HG02798 (cell line): ENCODE measurements at regions not wholly inside any gene's neighbourhood (a gene's known extent, or its start where the extent isn't known, plus 50 kb on each side); places are given as distances from the start of the nearest gene placed in this dataset.
"Not testable (repeated sequence)": the region's sequence is repeated elsewhere in the genome, so short reads cannot be mapped to it uniquely, and the experiment has no call there.

Source experiments
- ATAC-seq: cut with Tn5 transposase; IDR thresholded peaks from one replicate; pipeline ENCODE4 v1.9.1; 2021; ENCODE audit warnings: mild to moderate bottlenecking; ENCODE audit not compliant: unreplicated experiment, poor library complexity

DNA sequence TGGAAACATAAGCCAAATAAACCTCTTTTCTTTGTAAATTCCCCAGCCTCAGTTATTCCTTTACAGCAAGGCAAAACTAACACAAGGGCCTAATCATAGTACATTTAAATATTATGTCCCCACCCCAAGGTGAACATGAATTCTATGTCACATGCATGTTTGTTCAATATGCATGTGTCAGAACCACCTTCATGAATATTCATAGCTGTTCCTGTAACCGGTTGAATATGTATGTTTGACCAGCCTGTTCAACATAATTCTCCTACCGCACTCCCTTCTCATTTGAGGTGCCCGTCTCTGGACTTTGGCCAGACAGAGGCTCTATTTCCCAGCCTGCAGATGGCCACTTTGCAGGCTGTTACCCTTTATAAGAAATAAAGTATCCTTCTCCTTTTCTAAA, 769.4 kb upstream of the SLITRK1 start:
- no peak for ATAC-seq

DNA sequence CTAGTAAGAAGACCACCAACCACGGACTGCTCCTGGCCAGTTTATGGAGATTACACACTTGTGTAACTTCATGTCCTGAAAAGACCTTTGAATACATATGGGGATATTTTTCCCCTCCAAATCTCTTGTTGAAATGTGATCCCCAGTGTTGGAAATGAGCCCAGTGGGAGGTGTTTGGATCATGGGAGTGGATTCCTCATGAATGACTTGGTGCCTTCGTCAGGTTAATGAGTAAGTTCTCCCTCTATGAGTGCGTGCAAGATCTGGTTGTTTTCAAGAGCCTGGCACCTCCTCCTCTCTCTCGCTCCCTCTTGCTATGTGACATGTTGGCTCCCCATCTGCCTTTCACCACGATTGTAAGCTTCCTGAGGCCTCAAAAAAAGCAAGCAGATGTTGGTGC, 769.0 kb upstream of the SLITRK1 start:
- no peak for ATAC-seq

DNA sequence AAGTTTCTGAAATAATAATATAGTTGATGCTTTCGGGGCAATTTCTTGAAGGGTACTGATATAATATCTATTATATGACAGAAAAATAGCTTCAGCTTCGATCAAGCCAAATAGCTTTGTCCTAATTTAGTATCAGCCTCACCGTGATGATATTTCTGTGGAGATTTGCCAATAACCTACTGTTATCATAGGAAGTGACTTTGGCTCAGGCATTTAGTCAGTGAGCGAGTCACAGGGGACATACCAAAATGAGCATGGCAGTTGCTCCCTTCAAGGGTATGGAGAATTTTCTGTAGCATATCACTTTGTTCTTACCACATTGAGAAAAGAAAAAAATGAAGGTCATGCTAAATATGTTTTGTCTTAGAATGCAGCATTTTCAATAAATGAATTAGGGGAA, 767.6 kb upstream of the SLITRK1 start:
- no peak for ATAC-seq

DNA sequence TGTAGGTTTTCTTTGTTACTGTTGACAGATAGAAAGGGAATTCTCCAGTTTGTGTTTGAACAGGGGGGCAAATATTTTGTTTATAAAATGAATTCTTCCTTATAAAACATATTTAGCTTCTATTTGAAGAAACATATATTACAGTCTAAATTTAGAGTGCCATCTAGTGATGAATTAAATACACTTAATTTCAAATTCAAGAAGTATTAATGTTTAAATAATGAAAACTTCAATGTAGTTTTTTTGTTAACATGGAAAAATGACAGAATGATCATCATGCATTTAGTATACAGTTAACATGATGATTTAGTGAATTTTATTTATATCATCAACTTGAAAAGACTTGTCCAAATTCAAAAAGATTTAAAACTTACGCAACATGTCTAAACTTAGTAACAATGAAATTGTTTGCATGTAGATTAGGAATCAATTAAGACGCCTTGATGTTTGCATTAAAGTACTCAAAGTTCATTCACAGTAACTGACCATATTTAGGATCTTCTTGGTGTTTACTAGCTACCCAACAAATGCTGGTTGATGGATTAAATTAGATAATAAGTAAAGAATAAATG, 765.9 kb upstream of the SLITRK1 start:
- no peak for ATAC-seq

DNA sequence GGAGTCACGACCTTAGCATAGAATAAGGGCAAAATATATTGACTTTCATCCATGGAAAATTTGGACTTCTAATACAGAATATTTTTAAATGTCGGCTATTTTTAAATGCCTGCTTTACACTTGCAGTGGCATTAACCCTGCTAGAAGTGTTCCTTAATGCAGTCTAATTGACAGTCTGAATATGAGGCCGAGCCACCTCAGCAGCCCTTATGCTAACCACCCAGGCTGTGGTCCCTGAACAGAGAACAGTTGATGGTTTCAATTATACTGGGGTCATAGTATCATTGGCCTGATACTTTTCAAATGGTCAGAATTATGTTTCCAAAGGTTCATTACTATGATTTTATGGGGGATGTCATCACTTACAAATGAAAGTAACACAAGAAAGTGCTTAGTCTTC, 764.7 kb upstream of the SLITRK1 start:
- no peak for ATAC-seq

DNA sequence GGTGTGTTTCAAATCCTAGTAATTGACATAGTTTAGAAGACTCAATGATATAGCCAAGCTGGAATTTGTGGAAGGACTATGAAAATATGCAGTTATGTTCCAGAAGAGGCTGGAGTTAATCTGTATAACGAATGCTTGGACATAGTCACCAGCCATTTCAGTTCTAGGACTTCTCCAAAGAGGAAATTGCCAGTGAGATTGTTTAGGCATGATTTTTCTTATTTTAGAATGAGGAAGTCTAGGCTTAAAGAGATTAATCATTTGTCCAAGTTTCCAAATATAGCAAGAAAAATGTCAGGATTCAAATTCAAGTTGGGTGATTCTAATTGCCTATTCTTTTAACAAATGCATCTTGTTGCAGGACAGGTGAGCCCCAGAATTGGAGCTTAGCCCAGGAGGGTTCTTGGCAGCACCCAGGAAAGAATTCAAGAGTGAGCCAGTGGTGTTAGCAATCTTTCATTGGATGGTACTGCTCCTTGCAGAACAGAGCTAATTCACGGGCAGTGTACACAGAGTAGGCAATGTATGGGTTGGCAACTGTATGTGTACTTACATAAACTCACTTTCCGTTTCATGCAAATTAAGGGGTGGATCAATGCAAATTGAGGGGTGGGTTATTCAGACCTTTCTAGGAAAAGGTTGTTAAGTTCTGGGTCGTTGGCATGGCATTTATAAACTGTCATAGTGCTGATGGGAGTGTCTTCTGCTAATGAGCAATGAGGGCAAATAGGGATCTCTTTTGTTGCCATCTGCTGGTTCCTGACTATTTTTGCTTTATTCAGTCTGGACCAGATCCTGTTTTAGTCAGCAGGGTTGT, 763.1 kb upstream of the SLITRK1 start:
- no peak for ATAC-seq

DNA sequence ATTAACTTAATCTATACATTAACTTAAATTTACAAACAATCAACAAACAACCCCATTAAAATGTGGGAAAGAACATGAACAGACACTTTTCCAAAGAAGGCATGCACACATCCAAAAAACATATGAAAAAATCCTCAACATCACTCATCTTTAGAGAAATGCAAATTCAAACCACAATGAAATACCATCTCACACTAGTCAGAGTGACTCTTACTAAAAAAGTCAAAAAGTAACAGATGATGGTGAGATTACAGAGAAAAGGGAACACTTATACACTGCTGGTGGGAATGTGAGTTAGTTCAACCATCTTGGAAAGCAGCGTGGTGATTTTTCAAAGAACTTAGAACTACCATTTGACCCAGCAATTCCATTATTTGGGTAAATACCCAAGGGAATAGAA, 759.2 kb upstream of the SLITRK1 start:
- no peak for ATAC-seq

DNA sequence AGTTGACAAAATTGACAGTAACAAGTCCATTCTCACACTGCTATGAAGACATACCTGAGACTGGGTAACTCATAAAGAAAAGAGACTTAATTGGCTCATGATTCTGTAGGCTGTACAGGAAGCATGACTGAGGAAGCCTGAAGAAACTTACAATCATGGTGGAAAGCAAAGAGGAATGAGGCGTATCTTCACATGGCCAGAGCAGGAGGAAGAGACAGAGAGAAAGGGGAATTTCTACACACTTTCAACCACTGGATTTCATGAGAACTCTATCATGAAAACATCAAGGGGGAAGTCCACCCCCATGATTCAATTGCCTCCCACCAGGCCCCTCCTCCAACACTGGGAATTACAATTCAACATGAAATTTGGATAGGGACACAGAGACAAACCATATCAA, 758.4 kb upstream of the SLITRK1 start:
- no peak for ATAC-seq

DNA sequence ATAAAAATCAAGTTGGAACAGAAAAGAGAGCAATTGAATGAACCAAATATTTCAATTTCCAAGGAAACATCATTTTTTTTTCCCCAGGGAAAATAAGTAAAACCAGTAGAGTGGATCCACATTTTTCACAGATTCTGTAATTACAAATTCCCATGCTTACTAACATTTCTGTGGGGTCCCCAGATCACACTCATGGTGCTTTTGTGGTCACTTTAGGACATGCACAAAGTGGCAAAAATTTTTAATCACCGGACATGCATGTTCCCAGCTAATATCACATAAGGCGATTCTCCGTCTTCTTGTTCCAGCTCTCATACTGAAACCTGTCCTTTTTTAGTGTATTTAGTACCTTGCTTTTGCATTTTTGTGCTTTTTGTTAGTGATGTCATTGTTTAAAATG, 748.2 kb upstream of the SLITRK1 start:
- ATAC-seq, result no peak

DNA sequence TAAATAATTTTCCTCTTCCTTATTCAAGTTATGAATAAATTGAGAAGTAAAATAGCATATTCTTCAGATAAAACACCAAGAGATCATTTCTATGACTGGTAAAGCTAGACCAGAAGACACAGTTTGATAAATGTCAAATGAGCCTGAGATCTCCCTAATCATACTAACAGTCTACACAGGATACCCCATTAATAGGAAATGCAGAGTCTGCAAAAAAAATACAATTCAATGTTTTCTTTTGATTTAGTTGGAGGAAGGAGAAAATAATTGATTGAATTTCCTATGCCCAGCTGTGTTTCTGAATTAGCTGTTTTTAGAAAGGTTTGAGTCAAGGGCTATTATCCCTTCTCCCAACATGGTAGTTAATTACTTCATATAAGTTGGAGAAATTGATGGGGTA, 734.6 kb upstream of the SLITRK1 start:
- no peak for ATAC-seq

DNA sequence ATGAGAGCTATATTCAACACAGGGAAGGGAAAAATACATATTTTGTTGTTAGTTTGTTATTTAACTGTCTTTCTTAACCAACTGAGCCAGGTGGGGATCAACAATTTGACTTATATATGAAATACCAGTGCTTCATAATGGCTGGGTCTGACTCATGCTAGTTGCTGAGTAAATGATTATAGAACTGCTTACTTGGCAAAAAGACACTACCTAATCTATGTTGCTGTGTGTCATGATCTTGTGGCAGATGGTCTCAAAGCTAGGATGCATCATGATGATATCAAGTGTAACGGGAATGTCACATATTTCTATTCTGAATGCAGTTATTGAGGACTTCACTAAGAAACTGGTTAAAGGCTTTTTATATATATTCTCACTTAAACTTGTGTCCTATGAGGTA, 727.4 kb upstream of the SLITRK1 start:
- ATAC-seq, result no peak

DNA sequence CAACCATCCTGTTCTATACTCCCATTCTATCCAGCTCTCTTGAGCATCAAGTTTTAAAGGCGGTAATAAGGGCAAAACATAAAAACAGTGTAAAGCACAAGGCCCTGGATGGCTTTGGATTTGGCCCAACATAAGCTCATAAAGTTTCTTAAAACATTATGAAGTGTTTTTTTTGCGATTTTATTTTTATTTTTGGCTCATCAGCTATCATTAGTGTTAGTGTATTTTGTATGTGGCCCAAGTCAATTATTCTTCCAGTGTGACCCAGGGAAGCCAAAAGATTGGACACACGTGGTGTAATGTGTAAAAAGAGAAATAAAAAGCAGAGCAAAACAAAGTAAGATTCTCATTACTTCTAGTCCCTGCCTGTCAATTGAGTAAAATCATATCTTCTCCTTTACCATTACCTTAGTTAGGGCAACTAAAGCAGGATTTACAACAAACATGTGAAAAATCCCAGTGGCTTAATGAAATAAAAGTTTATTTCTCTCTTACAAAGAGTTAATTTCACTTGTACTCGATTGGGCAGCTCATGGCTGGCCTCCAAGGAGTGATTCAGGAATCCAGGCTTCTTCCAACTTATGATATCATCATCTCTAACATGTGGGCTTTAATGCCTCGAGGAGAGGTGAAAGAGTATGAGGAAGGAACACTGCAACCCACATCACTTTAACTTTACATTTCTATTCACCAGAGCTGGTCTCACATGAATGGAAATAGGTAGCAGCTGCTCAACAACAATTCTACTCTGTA, 725.2 kb upstream of the SLITRK1 start:
- ATAC-seq, result no peak

DNA sequence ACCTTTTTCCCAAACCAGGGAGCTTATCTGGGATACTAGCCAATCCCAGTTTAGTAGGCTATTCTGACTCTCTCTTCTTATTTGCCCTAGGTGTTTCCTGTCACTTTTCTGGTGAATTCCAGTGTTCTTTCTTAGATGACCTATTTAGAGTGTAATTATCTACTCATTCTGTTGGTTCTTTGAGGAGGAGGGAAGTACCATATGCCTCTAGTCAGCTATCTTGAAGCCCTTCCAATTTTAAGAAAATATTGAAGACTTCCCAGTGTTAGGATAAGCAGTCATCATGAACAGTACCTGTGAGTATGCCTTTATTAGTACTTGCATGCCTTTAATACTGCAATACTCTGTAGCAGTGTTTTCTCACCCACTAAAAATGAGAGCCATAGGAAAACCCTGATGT, 724.3 kb upstream of the SLITRK1 start:
- no peak for ATAC-seq

DNA sequence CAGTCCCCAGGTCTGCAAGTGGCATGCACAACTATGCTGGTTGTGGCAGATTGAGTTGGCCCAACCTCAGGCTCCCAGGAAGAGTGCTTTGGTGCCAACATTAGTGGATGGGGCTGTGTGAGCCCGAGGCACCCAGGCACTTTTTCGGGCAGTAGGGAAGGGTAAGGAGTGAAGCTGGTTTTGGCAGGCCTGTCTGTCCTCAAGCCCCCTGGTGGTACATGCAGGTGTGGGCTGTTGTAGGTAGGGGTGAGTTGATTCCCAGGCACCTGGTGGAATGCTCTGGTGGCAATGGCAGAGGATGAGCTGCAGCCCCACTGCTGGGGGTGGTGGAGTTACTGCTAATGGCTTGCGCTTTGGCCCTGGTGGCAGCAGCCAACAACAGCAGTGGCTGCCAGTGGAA, 723.7 kb upstream of the SLITRK1 start:
- ATAC-seq, result no peak

DNA sequence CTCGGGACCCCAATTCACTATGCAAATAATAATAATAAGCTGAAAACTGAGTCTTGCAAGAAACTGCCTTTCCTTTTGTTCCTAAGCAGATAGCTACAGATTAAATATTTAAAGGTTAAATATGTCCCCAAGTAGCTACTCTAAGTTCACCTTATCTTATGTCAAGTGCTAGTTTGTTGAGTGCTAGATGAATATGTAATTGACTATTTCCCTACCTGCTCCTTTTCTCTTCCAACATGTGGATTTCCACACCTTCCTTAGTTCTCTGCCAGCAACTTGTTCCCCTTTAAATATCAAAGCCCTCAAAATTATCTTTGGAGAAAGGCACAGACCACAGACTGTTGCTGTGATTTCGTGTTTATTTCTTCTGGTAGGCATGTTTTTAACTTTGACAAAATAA, 709.2 kb upstream of the SLITRK1 start:
- ATAC-seq, result no peak

DNA sequence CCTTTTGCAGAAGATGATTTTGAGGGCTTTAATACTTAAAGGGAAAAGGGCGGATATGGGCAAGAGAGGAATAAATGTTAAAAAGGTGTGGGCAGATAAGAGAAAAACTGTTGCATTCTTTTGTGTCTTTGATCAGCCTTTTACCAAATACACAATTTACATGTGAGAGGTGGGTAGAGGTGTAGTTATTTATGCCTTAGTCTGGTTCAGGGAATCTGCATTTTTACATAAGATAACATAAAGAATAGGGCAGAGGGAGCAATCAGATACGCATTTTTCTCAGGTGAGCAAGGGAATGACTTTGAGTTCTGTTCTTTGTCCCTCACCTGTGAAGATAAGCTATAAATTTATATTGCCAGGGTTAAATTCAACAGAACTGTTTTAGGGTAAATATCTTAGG, 708.4 kb upstream of the SLITRK1 start:
- ATAC-seq, result no peak

DNA sequence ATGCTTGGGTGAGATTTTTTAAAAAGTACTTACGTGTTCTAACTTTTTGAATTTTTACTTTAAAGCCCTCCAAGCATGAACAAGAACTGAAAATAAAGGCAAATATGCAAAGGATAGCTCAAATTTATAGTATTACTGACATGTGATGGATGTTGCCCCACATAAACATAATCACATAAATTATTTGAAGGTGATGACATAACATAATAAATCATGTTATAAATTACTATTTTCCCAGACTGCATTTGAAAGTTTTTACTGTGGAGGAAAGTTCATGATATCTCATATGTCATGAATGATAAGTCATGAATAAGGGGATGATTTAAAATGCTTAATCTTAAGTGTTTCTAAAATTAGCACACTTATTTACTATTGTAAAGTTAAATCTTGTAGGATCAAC, 705.7 kb upstream of the SLITRK1 start:
- ATAC-seq, result no peak

DNA sequence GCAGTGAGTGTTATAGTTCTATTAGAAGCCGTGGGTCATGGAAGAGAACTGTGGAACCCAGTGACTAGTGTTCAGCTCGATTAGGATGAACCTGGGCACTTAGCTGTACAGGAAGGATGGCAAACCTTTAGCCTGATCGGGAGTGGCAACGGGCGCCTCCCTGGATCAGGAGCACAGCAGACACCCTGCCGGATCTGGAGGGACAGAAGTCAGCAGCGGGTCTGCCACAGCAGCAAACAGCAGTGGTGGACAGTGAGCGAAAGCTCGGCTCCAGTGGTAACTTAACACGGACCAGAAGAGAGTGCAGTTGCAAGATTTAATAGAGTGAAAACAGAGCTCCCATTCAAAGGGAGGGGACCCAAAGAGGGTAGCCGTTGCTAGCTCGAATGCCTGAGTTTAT, 697.6 kb upstream of the SLITRK1 start:
- ATAC-seq, result not testable (repeated sequence)

DNA sequence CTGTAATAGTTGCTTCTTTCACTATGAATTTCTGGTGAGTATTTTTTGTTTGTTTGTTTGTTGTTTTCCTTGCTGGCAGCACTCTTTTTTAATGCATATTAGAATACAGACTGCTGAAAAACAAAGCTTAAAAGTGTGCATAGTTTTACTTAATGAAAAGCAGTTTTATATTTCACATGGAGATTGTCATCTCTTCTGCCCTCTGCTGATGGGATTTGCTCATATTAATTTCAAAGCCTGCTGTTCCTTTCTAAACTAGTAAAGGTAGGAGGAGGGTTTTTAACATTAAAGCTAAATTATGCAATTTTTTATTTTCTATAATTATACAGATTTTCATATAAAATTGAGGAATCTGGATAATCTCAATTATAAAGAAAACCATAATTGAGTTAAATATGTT, 692.6 kb upstream of the SLITRK1 start:
- ATAC-seq, result no peak

DNA sequence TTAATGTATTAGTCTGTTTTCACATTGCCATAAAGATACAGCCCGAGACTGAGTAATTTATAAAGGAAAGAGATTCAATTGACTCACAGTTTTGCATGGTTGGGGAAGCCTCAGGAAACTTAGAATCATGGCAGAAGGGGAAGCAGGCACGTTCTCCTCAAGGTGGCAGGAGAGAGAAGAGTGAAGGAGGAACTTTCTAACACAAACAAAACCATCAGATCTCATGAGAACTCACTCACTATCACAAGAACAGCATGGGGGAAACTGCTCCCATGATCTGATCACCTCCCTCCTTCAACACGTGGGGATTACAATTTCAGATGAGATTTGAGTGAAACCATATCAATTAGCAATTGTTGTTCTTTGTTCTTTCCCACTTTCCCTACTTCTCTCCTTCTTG, 689.0 kb upstream of the SLITRK1 start:
- no peak for ATAC-seq

DNA sequence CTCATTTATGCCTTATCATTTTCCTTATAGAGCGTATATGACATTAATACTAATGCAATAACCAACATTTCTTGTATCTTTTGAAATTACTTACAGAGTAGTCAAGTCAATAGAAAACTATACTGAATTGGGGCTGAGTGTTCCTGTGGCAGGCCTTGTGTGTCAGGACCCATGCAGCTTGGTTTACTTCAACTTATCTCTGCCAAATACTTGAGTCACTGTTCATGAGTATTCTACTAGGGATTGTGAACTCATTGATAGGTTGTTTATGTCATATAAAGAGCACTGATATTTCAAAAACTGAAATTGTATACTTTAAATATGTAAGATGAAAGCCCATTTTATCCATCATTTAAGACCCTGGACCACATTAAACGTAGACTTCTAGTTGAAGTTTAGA, 688.6 kb upstream of the SLITRK1 start:
- no peak for ATAC-seq

DNA sequence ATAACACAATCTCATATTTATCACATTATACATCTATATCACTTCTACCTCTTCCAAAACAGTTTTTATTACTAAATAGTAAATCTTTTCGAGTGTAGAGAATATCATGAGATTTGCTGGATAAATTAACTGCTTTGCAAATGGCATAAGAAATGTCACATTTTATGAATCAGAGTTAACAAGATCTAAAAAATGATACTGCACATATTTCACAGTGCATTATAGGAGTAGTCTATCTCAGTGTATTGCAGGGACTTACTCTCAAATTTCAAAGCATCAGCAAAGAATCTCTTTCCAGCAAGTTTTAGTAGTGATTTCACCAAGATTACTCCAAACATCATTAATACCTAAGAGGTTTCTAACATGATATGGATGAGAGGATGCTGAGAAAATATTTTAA, 687.1 kb upstream of the SLITRK1 start:
- no peak for ATAC-seq
